K562 (cell line): ENCODE measurements at regions not wholly inside any gene's neighbourhood (a gene's known extent, or its start where the extent isn't known, plus 50 kb on each side); places are given as distances from the start of the nearest gene placed in this dataset.

Experiments used
- ATAC-seq: fragments of 200-7000 bp; cut with Tn5 transposase; 3 replicates; pipeline ENCODE4 v1.9.1; 2020; ENCODE audit warnings: moderate library complexity
- BruUV-seq: library from RNA; stranded (reverse); fragments of 400-500 nt; replicated peaks from 2 replicates; lab custom pipeline; 2021; lab: Mats Ljungman, UMichigan
- CTCF ChIA-PET: fragments of 300-600 bp; formaldehyde crosslinking; extraction: SDS; loops from one replicate; lab custom pipeline; 2021; ENCODE audit warnings: low intra/inter-chr PET ratio; lab: Yijun Ruan, JAX
- POLR2A ChIA-PET: fragments of 300-600, 350-650 bp; sonication (Branson Sonifier 250); formaldehyde crosslinking; extraction: SDS; loops from one replicate; lab custom pipeline; 2021; ENCODE audit warnings: antibody characterized with exemption, inconsistent platforms; lab: Yijun Ruan, JAX
- DNase-seq, 4 experiments: peaks; one replicate each; pipeline versions ENCODE4 v3.0.0 to v3.0.0-alpha.2; 2011 to 2018; ENCODE audit warnings: low spot score in 3 of 4, mixed read lengths in 3 of 4; ENCODE audit errors: extremely low read depth in 1 of 4
- FAIRE-seq: peaks from 2 replicates; lab custom pipeline; 2011; peaks lifted over from hg19 to GRCh38; lab: Jason Lieb, UNC
- H2AFZ ChIP-seq: 2 replicates; pipeline ENCODE4 v1.6.0; 2011; ENCODE audit warnings: low read depth, low read length, control low read depth, inconsistent platforms
- H3K27ac ChIP-seq: fragments of 200-600 bp; 3 replicates; pipeline ENCODE4 v1.8.0; 2011; ENCODE audit warnings: low read depth, mild to moderate bottlenecking, control low read depth, inconsistent platforms, low read length, moderate library complexity, mixed read lengths; ENCODE audit errors: extremely low read depth
- H3K27me3 ChIP-seq, 2 experiments: fragments of 300-600 bp in 1 of 2; 2 replicates in 1 of 2; 3 replicates in 1 of 2; pipeline versions ENCODE4 v1.6.0 to v1.8.0; 2011; ENCODE audit warnings: inconsistent platforms in 2 of 2, low read length in 2 of 2, mild to moderate bottlenecking in 1 of 2, mixed read lengths in 1 of 2, moderate library complexity in 1 of 2; ENCODE audit not compliant: control insufficient read depth in 2 of 2, insufficient read depth in 2 of 2
- H3K36me3 ChIP-seq: fragments of 300-600 bp; 3 replicates; pipeline ENCODE4 v1.8.0; 2011; ENCODE audit warnings: mild to moderate bottlenecking, low read length, inconsistent platforms; ENCODE audit not compliant: control insufficient read depth, insufficient read depth
- H3K4me1 ChIP-seq, 2 experiments: fragments of 200-600 bp in 1 of 2; replicated peaks in 1 of 2; 2 replicates in 1 of 2; 3 replicates in 1 of 2; pipeline versions ENCODE4 v1.5.1 to v1.8.0; 2011; ENCODE audit warnings: inconsistent platforms in 2 of 2, low read length in 2 of 2, mild to moderate bottlenecking in 1 of 2, mixed read lengths in 1 of 2, moderate library complexity in 1 of 2; ENCODE audit not compliant: control insufficient read depth in 2 of 2, insufficient read depth in 2 of 2
- H3K4me2 ChIP-seq: 2 replicates; pipeline ENCODE4 v1.6.1; 2011; ENCODE audit warnings: low read length, control low read depth, inconsistent platforms, mixed read lengths; ENCODE audit not compliant: insufficient read depth
- H3K4me3 ChIP-seq: fragments of 200-600 bp; sonication (generic), shearing (Covaris generic); 2 replicates; pipeline ENCODE4 v1.5.1; 2016; ENCODE audit warnings: control low read depth, inconsistent platforms
- H3K79me2 ChIP-seq: fragments of 200-600 bp; 3 replicates; pipeline ENCODE4 v1.8.0; 2011; ENCODE audit warnings: low read length, inconsistent platforms; ENCODE audit not compliant: control insufficient read depth, insufficient read depth
- H3K9ac ChIP-seq, 2 experiments: 2 replicates each; pipeline versions ENCODE4 v1.6.0 to v1.6.1; 2011; ENCODE audit warnings: low read depth in 2 of 2, low read length in 2 of 2, control low read depth in 1 of 2, inconsistent platforms in 1 of 2, mild to moderate bottlenecking in 1 of 2, mixed read lengths in 1 of 2; ENCODE audit not compliant: insufficient read depth in 1 of 2
- H3K9me1 ChIP-seq: one replicate; pipeline ENCODE4 v1.6.0; 2011; ENCODE audit warnings: inconsistent platforms, mild to moderate bottlenecking, low read length, moderate library complexity; ENCODE audit not compliant: control insufficient read depth, insufficient read depth
- H3K9me3 ChIP-seq: replicated peaks from 2 replicates; pipeline ENCODE4 v1.5.1; 2011; ENCODE audit warnings: low read depth, low read length, inconsistent platforms; ENCODE audit not compliant: control insufficient read depth, insufficient read depth
- H4K20me1 ChIP-seq: replicated peaks from 2 replicates; pipeline ENCODE4 v1.6.1; 2011; ENCODE audit warnings: low read length, inconsistent platforms, mixed read lengths; ENCODE audit not compliant: control insufficient read depth, insufficient read depth
- HDAC8 ChIP-seq: fragments of 450-650 bp; IDR thresholded peaks from 2 replicates; pipeline ENCODE4 v1.6.1; 2016; ENCODE audit warnings: mild to moderate bottlenecking, missing genetic modification characterization, moderate library complexity, missing compliant biosample characterization
- NCOA4 ChIP-seq: fragments of 450-650 bp; IDR thresholded peaks from 2 replicates; pipeline ENCODE4 v1.6.1; 2018; ENCODE audit warnings: mild to moderate bottlenecking; ENCODE audit not compliant: partially characterized antibody
- NFIC ChIP-seq: fragments of 450-650 bp; IDR thresholded peaks from 2 replicates; pipeline ENCODE4 v1.6.1; 2017; ENCODE audit warnings: mild to moderate bottlenecking, inconsistent platforms
- NFXL1 ChIP-seq: fragments of 450-650 bp; formaldehyde crosslinking; IDR thresholded peaks from 2 replicates; pipeline ENCODE4 v1.4.0; 2021; ENCODE audit warnings: mild to moderate bottlenecking
- POLR2H ChIP-seq: IDR thresholded peaks from 2 replicates; pipeline ENCODE4 v1.6.1; 2016; ENCODE audit warnings: missing genetic modification characterization, low read depth, mild to moderate bottlenecking, control low read depth, missing compliant biosample characterization, moderate library complexity
- RFX7 ChIP-seq: fragments of 250-450 bp; sonication (Bioruptor Pico); IDR thresholded peaks from 2 replicates; pipeline ENCODE4 v1.5.1; 2021; ENCODE audit warnings: mild to moderate bottlenecking
- XRCC5 ChIP-seq: fragments of 200-400 bp; formaldehyde crosslinking; IDR thresholded peaks from 2 replicates; pipeline ENCODE4 v1.6.1; 2017; ENCODE audit warnings: low read depth, mild to moderate bottlenecking, low read length
- ZBTB1 ChIP-seq: sonication (generic); formaldehyde crosslinking; IDR thresholded peaks from 2 replicates; pipeline ENCODE4 v1.8.1; 2023; ENCODE audit warnings: missing genetic modification reagents, low read depth, mild to moderate bottlenecking, borderline replicate concordance
- ZKSCAN3 ChIP-seq: fragments of 250-450 bp; sonication (Bioruptor Pico); IDR thresholded peaks from 2 replicates; pipeline ENCODE4 v1.4.0; 2020
- ZNF780A ChIP-seq: fragments of 250-450 bp; sonication (Bioruptor Pico); IDR thresholded peaks from 2 replicates; pipeline ENCODE4 v1.5.0; 2021; ENCODE audit warnings: mild to moderate bottlenecking
- WGBS: fragments of 100-300 bp; shearing (Covaris generic); methylation state at CpG from one replicate; pipeline ENCODE4 v1.1.6; 2016; ENCODE audit warnings: low coverage, mixed read lengths; ENCODE audit not compliant: insufficient coverage; ENCODE audit errors: missing lambda C conversion rate; 5-methylcytosine and 5-hydroxymethylcytosine counted together
- in situ Hi-C: fragments of 300-500 bp; cut with MboI; formaldehyde crosslinking; loops from 4 replicates; pipeline ENCODE4 v1.15.0; 2018; ENCODE audit warnings: inconsistent platforms, mixed read lengths
- intact Hi-C: fragments of 100-400 bp; cut with micrococcal nuclease; formaldehyde crosslinking; loops from 2 replicates; pipeline ENCODE4 v1.14.2; 2022
- TF ChIP-seq, protein P1 (sequence below): fragments of 450-650 bp; IDR thresholded peaks from 2 replicates; pipeline ENCODE4 v1.6.1; 2016; ENCODE audit warnings: mild to moderate bottlenecking, moderate library complexity
- TF ChIP-seq, protein P2 (sequence below), 2 experiments: fragments of 450-650 bp in 1 of 2; sonication (generic) in 1 of 2; formaldehyde crosslinking; conservative IDR thresholded peaks; 2 replicates each; pipeline versions ENCODE4 v1.4.0 to v1.8.1; 2020 to 2022; ENCODE audit warnings: mild to moderate bottlenecking in 1 of 2, missing genetic modification reagents in 1 of 2

DNA sequence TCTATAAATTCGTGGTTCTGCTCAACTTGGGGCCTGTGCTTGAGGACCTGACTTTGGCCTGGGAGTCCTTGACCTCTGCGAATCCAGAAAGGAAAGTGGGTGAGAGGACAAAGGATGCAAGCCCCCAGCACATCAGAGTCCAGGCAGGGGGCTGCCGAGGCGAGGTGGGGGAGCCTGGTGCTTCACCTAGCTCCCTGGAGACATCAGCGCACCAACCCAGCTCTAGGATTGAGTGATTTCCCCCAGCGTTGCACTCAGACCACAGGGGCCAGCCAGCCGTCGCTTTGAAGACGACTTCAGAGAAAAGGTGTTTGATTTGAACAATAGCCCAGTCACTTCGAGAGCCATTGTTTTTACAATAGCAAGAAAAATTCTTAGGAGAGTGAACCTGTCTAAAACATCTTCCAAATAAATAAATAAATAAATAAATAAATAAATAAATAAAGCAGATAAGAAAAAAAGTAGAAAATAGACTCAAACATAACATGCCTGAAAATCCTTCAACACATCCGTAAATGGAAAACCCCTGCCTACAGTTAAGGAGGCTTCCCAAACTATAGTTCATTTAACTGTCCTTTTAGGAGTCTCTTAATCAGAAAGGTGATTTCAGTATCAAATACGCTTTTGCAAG lies 180.9 kb downstream of the RBFOX3 start:
- Histone ChIP-seq H3K79me2 (no peaks in the 10 kb centered on the region), H3K9ac (no peak overlapping the region), H3K36me3 (no peaks in the 10 kb centered on the region), H3K4me1 (peaks cover 0 to 3% of the 10 kb centered on the region in 2 experiments; a peak in 1 of 5 replicates), H2AFZ (no peak overlapping the region), H3K4me3 (no peak overlapping the region), H3K27ac (no peak overlapping the region), H3K9me3 (no peaks in the 10 kb centered on the region), H3K4me2 (no peak overlapping the region), H3K9me1 (peaks cover 2% of the 10 kb centered on the region), H3K27me3 (peaks cover 18 to 81% of the 10 kb centered on the region in 2 experiments; a peak in 4 of 5 replicates), H4K20me1 (peaks cover 8% of the 10 kb centered on the region)
- in situ Hi-C loops (no loop called here), intact Hi-C loops (no loop called here)
- POLR2A ChIA-PET, result no interaction called here
- CTCF ChIA-PET, result no interaction called here
- DNase-seq, result no peak
- BruUV-seq, result no TSS peak
- WGBS, result 0% methylated on average over 12 of the region's 12 CpGs
- FAIRE-seq, result no peak
- no peak for ATAC-seq
- TF ChIP-seq ZNF780A (CRISPR knock-in tag) (no peak), ZKSCAN3 (CRISPR knock-in tag) (no peak), XRCC5 (no peak), RFX7 (CRISPR knock-in tag) (no peak), NCOA4 (no peak), ZBTB1 (CRISPR knock-in tag) (no peak), NFIC (no peak), POLR2H (no peak), NFXL1 (CRISPR knock-in tag) (no peak), HDAC8 (tag) (no peak)
- TF ChIP-seq, protein P1, sequence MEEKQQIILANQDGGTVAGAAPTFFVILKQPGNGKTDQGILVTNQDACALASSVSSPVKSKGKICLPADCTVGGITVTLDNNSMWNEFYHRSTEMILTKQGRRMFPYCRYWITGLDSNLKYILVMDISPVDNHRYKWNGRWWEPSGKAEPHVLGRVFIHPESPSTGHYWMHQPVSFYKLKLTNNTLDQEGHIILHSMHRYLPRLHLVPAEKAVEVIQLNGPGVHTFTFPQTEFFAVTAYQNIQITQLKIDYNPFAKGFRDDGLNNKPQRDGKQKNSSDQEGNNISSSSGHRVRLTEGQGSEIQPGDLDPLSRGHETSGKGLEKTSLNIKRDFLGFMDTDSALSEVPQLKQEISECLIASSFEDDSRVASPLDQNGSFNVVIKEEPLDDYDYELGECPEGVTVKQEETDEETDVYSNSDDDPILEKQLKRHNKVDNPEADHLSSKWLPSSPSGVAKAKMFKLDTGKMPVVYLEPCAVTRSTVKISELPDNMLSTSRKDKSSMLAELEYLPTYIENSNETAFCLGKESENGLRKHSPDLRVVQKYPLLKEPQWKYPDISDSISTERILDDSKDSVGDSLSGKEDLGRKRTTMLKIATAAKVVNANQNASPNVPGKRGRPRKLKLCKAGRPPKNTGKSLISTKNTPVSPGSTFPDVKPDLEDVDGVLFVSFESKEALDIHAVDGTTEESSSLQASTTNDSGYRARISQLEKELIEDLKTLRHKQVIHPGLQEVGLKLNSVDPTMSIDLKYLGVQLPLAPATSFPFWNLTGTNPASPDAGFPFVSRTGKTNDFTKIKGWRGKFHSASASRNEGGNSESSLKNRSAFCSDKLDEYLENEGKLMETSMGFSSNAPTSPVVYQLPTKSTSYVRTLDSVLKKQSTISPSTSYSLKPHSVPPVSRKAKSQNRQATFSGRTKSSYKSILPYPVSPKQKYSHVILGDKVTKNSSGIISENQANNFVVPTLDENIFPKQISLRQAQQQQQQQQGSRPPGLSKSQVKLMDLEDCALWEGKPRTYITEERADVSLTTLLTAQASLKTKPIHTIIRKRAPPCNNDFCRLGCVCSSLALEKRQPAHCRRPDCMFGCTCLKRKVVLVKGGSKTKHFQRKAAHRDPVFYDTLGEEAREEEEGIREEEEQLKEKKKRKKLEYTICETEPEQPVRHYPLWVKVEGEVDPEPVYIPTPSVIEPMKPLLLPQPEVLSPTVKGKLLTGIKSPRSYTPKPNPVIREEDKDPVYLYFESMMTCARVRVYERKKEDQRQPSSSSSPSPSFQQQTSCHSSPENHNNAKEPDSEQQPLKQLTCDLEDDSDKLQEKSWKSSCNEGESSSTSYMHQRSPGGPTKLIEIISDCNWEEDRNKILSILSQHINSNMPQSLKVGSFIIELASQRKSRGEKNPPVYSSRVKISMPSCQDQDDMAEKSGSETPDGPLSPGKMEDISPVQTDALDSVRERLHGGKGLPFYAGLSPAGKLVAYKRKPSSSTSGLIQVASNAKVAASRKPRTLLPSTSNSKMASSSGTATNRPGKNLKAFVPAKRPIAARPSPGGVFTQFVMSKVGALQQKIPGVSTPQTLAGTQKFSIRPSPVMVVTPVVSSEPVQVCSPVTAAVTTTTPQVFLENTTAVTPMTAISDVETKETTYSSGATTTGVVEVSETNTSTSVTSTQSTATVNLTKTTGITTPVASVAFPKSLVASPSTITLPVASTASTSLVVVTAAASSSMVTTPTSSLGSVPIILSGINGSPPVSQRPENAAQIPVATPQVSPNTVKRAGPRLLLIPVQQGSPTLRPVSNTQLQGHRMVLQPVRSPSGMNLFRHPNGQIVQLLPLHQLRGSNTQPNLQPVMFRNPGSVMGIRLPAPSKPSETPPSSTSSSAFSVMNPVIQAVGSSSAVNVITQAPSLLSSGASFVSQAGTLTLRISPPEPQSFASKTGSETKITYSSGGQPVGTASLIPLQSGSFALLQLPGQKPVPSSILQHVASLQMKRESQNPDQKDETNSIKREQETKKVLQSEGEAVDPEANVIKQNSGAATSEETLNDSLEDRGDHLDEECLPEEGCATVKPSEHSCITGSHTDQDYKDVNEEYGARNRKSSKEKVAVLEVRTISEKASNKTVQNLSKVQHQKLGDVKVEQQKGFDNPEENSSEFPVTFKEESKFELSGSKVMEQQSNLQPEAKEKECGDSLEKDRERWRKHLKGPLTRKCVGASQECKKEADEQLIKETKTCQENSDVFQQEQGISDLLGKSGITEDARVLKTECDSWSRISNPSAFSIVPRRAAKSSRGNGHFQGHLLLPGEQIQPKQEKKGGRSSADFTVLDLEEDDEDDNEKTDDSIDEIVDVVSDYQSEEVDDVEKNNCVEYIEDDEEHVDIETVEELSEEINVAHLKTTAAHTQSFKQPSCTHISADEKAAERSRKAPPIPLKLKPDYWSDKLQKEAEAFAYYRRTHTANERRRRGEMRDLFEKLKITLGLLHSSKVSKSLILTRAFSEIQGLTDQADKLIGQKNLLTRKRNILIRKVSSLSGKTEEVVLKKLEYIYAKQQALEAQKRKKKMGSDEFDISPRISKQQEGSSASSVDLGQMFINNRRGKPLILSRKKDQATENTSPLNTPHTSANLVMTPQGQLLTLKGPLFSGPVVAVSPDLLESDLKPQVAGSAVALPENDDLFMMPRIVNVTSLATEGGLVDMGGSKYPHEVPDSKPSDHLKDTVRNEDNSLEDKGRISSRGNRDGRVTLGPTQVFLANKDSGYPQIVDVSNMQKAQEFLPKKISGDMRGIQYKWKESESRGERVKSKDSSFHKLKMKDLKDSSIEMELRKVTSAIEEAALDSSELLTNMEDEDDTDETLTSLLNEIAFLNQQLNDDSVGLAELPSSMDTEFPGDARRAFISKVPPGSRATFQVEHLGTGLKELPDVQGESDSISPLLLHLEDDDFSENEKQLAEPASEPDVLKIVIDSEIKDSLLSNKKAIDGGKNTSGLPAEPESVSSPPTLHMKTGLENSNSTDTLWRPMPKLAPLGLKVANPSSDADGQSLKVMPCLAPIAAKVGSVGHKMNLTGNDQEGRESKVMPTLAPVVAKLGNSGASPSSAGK, result no peak
- TF ChIP-seq, protein P2, sequence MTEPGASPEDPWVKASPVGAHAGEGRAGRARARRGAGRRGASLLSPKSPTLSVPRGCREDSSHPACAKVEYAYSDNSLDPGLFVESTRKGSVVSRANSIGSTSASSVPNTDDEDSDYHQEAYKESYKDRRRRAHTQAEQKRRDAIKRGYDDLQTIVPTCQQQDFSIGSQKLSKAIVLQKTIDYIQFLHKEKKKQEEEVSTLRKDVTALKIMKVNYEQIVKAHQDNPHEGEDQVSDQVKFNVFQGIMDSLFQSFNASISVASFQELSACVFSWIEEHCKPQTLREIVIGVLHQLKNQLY (CRISPR knock-in tag; conservative IDR thresholded peaks at IDR 0.05), result no peak
